Left colon (tissue), 2 donors: ENCODE measurements at regions not wholly inside any gene's neighbourhood (a gene's known extent, or its start where the extent isn't known, plus 50 kb on each side); places are given as distances from the start of the nearest gene placed in this dataset.
"Not testable (repeated sequence)": the region's sequence is repeated elsewhere in the genome, so short reads cannot be mapped to it uniquely, and the experiment has no call there.

Source experiments
- ATAC-seq: fragments of 200-7000 bp; cut with Tn5 transposase; one replicate; pipeline ENCODE4 v1.9.1; 2020; ENCODE audit warnings: mild to moderate bottlenecking, moderate library complexity
- DNase-seq, 2 donors: peaks; one replicate each; pipeline ENCODE4 v3.0.0-alpha.2; 2020
- intact Hi-C, 2 donors: fragments of 100-400 bp; cut with DNase I in 1 of 2; cut with micrococcal nuclease in 1 of 2; formaldehyde crosslinking; loops; one replicate each; pipeline versions ENCODE4 v1.11.2 to v1.14.0; 2022; cut with DNase I, micrococcal nuclease
- donor health status: DM: no; HTN: no; CAD: no.
- donor health status: DM: yes; HTN: yes; CAD: no.

DNA sequence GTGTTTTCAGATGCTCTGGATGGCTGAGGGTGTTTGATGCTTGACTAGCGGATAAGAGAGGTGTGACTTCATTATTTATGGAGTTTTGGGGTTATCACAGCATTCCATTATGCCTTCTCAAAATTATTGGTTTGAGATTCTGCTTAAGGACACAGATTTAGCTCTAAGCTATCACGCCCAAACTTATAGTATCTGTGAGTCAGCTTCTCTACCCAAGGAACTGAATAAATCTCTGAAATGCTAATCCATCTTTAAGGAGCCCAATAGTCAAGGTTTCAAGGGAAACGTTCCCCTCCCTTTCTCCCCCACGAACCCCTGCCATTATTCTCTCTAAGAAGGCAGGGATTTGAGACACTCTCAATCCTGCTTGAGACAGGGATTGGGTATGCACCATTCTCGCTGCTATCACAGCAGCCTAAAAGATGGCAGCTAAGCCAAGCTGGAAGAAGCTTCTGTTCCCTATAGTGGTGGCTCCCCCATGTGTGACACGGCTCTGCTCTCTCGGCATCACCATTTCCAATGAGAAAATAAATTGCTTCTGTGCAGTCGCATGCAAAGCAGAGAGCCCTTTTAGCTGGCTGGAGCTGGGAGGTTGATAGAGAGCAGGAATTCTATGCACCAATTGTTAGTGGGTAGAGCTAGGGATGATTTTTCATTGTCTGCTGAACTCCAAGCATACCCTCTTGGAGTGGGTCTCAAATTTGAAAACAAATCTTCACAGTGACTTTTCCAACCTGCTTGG is 151.1 kb downstream of the IL20RB start:
- ATAC-seq (no peak), DNase-seq (no peak)
- intact Hi-C loops = loop anchor here in 1 of 2 donors (5.0 kb wide), 1 partner anchor 838 kb away; no protein-coding TSS in a partner anchor

DNA sequence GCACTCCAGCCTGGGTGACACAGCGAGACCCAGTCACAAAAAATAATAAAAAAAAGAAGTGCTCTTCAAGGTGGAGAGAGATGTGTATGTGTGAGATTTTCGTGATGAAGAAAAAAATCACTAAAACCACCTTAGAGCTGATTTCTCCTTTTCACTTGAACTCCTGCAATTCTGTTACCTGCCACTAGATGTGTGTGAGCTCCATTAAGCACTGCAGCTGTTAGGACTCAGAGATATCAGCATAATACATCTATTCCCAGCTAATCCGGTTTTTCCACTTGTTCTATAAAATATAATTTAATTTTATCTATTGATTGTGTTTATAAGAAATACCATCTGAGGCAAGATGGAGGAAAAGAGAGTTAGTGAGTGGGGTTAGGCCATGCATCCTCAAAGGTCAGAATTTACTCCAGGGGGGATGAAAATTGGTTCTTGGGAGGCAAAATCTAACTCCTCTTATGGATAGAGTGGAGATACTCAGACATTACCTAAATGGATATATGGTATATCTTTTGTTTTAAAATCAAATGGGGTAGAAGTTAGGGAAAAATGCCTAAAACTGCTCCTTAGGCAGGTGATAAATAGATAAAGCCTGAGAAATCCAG is 152.7 kb downstream of the IL20RB start:
- ATAC-seq (no peak), DNase-seq (no peak)

DNA sequence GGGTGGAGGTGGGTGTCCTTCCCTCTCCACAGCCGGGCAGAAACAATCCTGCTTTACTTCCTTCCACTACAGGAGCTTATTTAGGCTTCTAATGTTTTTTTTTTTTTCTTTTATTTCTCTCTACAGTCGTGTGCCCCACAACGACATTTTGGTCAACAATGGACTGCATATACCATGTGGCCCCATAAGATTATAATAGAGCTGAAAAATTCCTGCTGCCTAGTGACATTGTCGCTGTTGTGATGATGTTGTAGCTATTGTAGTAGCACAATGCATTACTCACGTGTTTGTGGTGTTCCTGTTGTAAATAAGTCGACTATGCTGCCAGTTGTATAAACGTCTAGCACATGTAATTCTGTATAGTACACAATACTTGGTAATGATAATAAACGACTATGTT is 153.7 kb downstream of the IL20RB start:
- no peak for DNase-seq
- intact Hi-C loops = no loop called here
- no peak for ATAC-seq

More for the DNA sequence above, 152.7 kb downstream of the IL20RB start:
- intact Hi-C loops = no loop called here

DNA sequence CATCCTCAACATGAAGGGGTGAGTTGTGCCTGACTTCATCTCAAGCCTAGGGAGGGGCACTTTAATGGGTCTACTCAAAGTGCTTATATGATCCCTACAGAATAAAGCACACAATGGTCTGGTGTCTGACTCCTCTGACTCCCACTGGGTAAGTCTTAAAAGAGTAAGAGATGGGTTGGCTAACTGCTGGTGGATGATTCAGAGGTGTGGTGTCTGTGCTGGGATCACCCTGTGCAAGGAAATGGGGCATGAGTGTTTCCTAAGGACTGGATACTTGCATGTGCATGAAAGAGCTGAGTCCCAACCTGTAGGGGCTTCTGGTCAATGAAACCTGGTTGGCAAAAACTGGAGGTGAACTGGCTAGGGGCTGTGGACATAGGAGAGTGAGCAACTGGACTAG is 158.8 kb downstream of the IL20RB start:
- DNase-seq (no peak), ATAC-seq (no peak)
- intact Hi-C loops = no loop called here

DNA sequence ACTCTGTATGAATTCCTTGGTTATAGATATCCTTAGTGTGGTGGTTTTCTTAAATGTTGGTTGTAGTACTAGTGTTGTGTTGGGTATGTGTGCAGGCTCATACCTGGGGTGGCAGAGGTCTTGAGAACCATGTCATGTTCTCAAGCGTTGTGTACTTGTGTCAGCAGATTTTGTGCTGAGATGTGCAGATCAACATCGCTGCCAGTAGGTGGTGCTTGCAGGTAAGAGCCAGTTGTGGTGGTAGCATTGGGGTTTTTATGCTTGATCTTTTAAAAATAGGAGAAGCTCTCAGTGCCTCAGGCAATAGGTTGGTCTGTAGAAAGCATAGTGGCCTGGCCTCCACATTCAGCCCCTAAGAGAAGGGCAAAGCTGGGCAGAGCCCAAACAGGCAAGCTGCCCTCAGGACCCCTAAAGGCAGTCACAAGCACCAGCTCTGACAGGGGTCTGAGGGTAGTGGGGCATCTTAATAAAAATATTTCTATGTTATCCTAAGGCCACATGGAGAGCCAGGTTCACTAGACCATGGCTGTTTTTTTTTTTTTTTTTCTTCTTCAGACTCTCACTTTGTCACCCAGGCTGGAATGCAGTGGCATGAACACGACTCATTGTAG is 164.0 kb downstream of the IL20RB start:
- intact Hi-C loops = no loop called here
- ATAC-seq (peak; percentile 42), DNase-seq (peak in 1 of 2 donors; percentile 16)

DNA sequence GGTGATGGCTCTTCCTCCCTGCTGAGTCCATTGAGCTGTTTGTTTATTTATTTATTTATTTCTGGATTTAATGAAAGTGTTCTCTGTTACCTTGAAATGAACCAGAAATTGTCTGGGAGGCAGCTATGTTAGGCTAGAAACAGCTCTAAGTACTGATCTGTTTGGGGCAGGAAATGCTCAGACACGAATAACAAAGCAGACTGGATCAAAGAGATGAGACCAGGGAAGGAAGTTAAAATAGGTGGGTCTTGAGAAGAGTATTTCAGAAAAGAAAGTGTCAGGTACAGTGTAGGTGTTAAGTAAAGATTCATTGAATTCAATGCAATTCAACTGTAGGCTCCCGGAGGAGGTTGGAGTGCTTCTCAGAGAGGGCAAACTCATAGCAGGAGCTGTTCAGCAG is 173.3 kb downstream of the IL20RB start:
- ATAC-seq (no peak), DNase-seq (no peak)
- intact Hi-C loops = no loop called here

DNA sequence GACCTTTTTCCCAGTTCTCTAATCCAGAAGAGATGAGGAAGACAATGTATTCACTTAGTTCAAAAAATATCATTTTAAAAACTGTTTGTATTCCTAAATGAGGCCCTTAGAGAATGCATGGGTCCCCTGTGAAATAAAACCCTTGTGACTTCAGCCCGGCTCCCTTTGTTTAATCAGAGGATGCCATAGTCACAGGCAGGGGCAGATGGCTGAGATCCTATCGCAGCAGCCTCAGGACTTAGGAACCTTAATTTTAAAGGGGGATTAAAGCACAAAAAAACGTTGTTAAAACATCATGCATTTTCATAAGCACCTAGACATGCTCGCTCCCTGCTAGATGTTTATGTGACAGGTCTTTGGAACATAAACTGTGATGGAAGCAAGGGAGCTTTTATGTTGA is 176.6 kb downstream of the IL20RB start:
- DNase-seq = no peak
- intact Hi-C loops = no loop called here

DNA sequence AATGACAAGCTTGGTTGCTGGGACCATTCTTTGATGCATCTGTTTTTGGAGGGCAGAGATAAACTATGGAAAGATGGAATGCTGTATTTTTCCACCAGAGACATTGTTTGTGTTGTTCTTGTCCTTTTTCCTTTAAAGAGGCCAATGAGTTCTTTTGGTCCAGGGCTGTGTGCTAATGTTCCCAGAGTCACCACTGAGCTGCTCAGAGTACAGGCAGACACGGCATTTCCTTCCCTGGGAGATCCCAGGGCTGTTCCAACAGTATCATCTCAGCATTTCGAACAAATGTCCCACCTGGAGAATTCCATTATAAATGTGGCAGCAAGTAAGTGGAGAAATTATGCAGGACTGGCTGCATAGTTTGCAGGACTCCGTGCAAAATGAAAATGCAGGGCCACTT is 190.6 kb downstream of the IL20RB start:
- DNase-seq (no peak), ATAC-seq (no peak)
- intact Hi-C loops = no loop called here

More for the DNA sequence above, 176.6 kb downstream of the IL20RB start:
- no peak for ATAC-seq

DNA sequence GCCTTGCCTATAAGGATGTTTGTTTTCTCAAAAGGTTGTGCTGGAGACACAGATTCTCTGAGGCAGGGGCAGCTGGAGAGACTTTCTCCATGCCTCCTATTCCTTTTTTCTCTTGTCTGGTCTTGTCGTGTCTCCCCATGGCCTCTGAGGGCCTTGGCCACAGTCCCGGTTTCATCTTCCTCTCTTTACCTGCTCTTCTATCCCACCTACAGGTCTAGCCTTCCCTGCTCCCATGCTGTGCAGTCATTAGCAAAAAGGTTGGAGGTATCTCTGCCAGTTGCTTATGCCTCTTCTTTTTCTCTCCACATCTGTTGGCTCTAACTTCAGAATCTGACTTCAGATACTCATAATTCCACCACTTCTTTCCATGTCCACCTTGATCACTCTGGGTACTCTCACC is 191.1 kb downstream of the IL20RB start:
- intact Hi-C loops = no loop called here
- ATAC-seq = no peak
- DNase-seq = no peak

DNA sequence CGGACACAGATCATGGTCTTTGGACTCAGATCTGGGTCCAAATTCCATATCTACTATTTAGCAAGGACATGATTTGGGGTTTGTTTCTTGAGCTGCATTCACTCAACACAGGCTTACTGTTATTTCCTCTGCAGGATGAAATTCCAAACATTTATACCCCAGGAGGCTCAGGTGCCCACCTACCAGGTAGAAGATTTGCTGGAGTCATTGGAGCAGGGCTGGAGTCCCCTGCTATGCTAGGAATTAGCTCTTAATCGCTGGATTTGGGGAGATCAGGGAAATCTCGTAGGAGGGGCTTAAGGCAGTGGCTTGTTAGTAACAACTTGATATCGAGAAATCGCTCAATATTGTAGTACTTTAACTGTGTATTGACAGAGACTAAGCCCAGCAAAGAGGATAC is 193.0 kb downstream of the IL20RB start:
- DNase-seq (no peak), ATAC-seq (no peak)
- intact Hi-C loops = no loop called here

DNA sequence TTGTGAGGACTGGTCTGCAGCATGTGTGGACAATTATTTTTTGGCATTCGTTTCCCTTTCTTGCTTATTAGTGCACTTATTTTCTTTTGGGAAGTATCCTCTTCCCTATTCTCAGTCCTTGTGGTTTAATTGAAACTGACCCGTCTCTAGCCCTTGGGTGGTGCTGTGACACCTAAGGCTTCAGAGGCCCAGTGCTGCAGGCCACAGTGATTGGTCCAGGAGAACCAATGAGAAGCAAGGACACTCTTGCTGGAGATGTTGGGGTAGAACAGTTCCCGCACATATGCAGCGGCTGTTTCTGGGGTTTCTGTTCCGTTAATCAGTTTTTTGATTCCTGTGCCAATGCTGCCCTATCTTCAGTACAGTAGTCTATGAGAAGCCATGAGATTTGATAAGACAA is 195.3 kb downstream of the IL20RB start:
- intact Hi-C loops, DNase-seq, ATAC-seq: not testable (repeated sequence)

DNA sequence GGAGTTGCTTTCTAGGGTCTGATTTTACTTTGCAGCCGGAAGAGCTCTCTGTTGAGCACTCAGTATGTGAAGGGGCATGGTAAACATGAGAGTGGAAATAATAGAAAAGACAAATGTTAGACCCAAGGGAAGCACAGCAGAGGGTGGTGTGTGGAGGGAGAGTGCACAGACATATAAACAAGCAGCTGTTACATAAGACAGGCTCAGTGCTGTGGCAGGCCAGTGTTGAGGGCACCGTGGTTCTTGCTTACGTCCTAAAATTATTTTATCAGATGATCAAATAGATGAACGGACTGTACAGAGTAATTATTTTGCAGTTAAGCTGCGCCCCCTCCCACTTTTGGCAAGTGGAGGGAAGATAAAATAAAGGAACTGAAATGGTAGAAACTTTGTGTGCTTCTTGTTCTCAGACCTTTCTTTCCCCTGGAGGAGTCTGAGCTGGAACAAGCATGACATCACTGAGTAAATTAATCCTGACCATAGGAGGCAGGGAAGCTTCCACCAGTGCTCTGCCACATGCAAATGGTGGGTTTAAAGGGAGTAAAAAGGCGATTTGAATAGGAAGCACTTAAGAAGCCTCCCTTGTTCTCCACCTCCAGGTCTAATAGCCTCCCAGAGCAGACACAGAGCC is 205.6 kb downstream of the IL20RB start:
- DNase-seq (no peak), ATAC-seq (no peak)
- intact Hi-C loops = no loop called here

DNA sequence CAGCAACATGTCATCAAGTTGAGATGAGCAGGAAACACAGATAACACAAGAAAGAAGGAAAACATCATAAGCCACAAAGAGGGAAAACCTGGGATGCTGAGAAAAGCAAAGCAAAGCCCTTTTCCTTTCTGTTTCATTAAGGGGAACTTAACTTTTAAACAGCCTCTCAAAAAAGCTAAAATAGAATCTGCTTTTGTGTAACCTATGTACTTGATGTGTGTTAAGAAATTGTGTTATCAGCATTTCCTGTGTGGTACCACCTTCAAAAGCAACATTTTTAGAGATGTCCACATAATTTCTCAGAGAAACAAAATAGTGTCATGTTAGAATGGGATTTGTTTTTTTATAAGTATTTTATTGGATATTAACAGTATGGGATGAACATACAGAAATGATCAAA is 206.2 kb downstream of the IL20RB start:
- ATAC-seq = no peak

DNA sequence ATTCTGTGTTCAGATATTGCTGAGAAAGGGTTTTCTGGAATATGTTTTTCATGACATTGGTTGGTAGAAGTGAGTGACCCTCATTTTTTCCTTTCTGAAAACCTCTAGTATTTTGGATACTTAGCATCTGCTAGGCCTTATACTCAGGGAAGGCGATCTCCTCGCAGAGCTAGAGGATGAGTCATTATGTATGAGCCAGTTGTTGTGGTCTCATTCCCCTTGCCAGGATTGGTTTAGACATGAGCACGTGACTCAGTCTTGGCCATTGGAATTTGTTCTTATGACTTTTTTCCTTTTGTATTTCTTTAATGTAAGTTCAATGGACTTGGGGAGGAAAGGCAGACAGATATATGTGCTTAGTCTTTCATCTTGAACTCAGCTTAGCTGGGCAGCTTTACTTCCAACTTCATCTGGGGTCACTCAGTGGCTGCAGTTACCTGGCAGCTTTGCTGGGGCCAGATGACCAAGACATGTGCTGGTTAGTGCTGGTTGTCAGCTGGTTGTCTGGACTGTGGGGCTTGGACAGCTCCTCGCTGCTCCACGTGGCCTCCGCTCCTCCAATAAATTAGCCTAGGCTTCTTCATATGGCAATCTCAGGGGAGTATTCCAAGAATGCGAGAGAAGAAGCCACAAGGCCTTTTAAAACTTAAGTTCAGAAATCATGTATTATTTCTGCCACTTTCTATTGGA is 207.5 kb downstream of the IL20RB start:
- intact Hi-C loops = no loop called here
- no peak for ATAC-seq
- no peak for DNase-seq

More for the DNA sequence above, 206.2 kb downstream of the IL20RB start:
- DNase-seq = no peak
- intact Hi-C loops = no loop called here

DNA sequence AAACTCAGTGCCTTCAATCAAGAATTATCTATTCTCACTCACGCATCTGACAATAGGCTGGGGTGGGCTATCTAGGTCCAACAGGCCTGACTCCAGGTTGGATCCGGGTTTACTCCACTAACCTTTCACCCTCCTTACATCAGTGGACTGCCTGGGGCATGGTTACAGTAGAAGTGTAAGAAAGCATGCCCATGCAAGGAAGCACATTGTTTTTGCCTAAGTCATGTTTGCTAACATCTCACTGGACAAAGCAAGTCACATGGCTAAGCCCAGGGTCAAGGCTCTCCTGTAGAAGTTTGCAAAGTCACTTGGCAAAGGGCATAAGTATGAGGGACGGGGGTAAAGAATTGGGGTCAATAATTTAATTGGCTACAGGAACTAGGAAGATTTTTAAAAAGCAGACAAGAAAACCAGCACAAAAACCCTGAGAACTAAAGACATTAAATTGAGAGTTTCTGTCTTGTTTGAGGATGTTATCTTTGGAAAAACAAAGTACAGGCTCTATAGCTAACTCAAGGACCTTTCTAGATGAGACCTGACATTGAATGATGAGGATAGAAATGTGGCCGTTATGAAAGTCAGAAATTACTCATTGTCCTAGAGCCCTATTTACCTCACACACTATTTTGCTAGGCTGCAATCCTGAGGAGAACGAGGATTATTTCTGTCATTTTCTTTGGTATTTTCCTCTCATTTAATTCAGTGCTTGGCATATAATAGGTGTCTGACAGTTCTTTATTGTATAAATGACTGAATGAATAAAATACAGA is 214.2 kb downstream of the IL20RB start:
- ATAC-seq = no peak
- intact Hi-C loops = no loop called here
- DNase-seq = no peak

DNA sequence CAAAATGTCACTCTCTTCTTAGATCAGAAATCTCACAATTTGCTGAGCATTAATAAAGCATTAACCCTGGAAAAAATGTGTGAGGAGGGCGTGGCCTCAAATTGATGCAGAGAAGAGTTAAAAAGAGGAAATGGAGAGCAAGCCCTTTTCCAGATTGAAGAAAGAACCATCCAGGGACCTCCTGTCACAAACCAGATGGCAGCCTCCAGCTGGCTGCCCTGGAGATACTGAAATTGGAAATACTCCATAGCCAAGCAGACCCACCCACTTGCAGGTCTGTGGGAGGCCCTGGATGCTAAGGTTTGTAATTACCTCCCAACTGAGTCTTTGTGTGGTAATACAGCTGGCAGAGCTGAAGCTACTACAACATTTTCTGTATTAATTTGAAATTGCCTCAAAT is 214.9 kb downstream of the IL20RB start:
- no peak for ATAC-seq
- intact Hi-C loops = no loop called here
- no peak for DNase-seq

DNA sequence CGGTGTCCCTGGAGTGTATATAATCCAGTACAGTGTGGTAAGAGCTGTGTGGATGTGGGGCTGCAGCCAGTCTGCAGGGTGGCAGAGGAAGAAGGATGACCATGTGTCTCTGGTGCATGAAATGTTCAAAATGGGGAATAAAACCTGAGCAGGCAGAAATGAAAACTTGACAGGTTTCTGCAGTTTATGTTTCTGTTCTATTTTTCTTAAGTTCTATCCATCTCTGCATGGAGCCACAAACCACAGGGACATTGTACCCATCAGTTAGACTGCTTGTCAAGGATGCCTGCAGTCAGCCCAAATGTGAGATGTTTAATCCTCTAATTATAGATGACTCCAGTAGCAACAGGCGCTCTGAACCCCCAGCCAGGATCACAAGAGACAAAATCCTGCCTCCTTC is 216.7 kb downstream of the IL20RB start:
- ATAC-seq (no peak), DNase-seq (no peak)
- intact Hi-C loops = no loop called here

DNA sequence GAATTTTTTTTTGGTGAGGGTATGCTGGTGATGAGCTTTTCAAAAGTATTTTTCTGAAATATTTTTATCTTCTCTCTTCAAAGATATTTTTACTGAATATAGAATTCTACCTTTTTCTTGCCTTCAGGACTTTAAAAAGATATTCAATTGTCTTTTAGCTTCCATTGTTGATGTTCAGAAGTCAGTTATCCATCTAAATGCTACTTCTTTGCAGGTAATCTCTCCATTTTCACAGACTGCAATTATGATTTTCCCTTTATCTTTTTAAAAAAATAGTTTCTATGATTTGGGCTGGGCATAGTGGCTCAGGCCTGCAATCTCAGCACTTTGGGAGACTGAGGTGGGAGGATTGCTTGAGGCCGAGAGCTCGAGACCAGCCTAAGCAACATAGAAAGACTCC is 222.4 kb downstream of the IL20RB start:
- DNase-seq (no peak), ATAC-seq (no peak)
- intact Hi-C loops = no loop called here
